ENCODE measurements at regions not wholly inside any gene's neighbourhood (a gene's known extent, or its start where the extent isn't known, plus 50 kb on each side); places are given as distances from the start of the nearest gene placed in this dataset.

DNA sequence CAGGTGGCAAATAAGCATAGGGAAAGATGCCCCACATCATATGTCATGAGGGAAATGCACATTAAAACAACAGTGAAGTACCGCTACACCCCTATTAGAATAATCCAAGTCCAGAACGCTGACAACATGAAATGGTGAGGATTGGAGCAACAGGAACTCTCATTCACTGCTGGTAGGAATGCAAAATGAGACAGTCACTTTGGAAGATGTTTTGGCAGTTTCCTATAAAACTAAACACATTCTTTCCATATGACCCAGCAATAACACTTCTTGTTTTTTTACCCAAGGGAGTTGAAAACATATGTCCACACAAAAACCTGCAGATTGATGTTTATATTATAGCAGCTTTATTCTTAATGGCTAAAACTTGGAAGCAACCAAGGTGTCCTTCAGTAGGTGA is 116.4 kb upstream of the TOPAZ1 start:
- H3K4me3 ChIP-seq (ENCODE audit: low read depth in 2 of 2, low read length in 1 of 2): no peak overlapping the region
- DNase-seq: no peak

DNA sequence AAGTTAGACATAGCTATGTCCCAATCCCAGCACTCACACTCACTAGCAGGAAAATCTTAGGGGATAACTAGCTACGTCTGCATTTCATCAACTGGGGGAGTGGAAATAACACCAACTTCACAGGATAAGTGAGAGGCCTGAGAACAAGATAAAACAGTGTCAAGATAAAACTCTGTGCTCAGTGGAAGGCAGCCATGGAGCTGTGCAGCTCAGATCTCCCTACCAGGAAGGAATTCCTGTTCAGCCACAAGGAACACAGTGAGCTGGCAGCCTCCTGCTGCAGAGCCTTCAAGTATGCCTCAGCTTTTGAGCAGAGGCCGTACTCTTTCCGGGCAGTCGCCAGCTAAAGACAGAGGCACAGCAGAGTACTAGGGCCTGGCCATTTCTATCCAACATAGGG is 115.8 kb upstream of the TOPAZ1 start:
- Histone ChIP-seq H4K20me1 (ENCODE audit: insufficient read depth) (no peaks in the 10 kb centered on the region), H2AFZ (ENCODE audit: low read depth) (no peak overlapping the region), H3K4me1 (ENCODE audit: control insufficient read depth in 1 of 2, insufficient read depth in 2 of 2, low read depth in 1 of 2, low read length in 1 of 2) (no peaks in the 10 kb centered on the region), H3K9ac (no peak overlapping the region), H3K36me3 (replicated peaks in 1 of 2; ENCODE audit: control insufficient read depth in 1 of 2, insufficient read depth in 2 of 2, low read length in 1 of 2) (no peaks in the 10 kb centered on the region), H3K9me3 (no peaks in the 10 kb centered on the region), H3F3A (replicated peaks; ENCODE audit: insufficient read depth) (no peaks in the 10 kb centered on the region), H3K27ac (ENCODE audit: low read depth in 2 of 2, low read length in 1 of 2) (no peak overlapping the region), H3K79me2 (ENCODE audit: insufficient read depth) (no peaks in the 10 kb centered on the region), H3K4me3 (ENCODE audit: low read depth in 2 of 2, low read length in 1 of 2) (no peak overlapping the region), H3K27me3 (ENCODE audit: insufficient read depth) (no peaks in the 10 kb centered on the region), H3K9me2 (no peaks in the 10 kb centered on the region), H3K4me2 (no peak overlapping the region)
- no peak for DNase-seq
- ChIA-PET CTCF (no interaction called here), POLR2A (no interaction called here)
- TF ChIP-seq SMC3 (IDR thresholded peaks at IDR 0.05; ENCODE audit: low read depth, low read length): no peak
- no peak for TF ChIP-seq FOXM1 (IDR thresholded peaks at IDR 0.05; ENCODE audit: low read depth)
- TF ChIP-seq GATA2 (CRISPR knock-in tag; IDR thresholded peaks at IDR 0.05): no peak
- no peak for TF ChIP-seq EP300 (IDR thresholded peaks at IDR 0.05; ENCODE audit: borderline replicate concordance in 1 of 2, low read depth in 1 of 2, low read length in 1 of 2)
- TF ChIP-seq JUND (IDR thresholded peaks at IDR 0.05): no peak
- TF ChIP-seq, protein P1, sequence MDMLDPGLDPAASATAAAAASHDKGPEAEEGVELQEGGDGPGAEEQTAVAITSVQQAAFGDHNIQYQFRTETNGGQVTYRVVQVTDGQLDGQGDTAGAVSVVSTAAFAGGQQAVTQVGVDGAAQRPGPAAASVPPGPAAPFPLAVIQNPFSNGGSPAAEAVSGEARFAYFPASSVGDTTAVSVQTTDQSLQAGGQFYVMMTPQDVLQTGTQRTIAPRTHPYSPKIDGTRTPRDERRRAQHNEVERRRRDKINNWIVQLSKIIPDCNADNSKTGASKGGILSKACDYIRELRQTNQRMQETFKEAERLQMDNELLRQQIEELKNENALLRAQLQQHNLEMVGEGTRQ (IDR thresholded peaks at IDR 0.05; ENCODE audit: borderline replicate concordance, low read depth, low read length): no peak
- TF ChIP-seq, protein P2, sequence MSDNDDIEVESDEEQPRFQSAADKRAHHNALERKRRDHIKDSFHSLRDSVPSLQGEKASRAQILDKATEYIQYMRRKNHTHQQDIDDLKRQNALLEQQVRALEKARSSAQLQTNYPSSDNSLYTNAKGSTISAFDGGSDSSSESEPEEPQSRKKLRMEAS (IDR thresholded peaks at IDR 0.05; ENCODE audit: low read depth): no peak
- no peak for TF ChIP-seq GABPA (IDR thresholded peaks at IDR 0.05; ENCODE audit: low read depth)
- TF ChIP-seq POLR2AphosphoS5 (IDR thresholded peaks at IDR 0.05; ENCODE audit: low read depth, low read length): no peak
- TF ChIP-seq MXI1 (IDR thresholded peaks at IDR 0.05; ENCODE audit: low read depth, low read length): no peak
- no peak for TF ChIP-seq FOSL2 (IDR thresholded peaks at IDR 0.05; ENCODE audit: borderline replicate concordance, low read depth)
- no peak for TF ChIP-seq SIN3A (IDR thresholded peaks at IDR 0.05; ENCODE audit: borderline replicate concordance, low read depth, low read length)
- WGBS (ENCODE audit: low lambda C conversion rate): 70% methylated on average over 1 of the region's 4 CpGs

More for the DNA sequence above, 116.4 kb upstream of the TOPAZ1 start:
- no peak overlapping the region for H3K4me2 ChIP-seq
- TF ChIP-seq ELF1 (IDR thresholded peaks at IDR 0.05) (no peak), EP300 (IDR thresholded peaks at IDR 0.05; ENCODE audit: borderline replicate concordance in 1 of 2, low read depth in 1 of 2, low read length in 1 of 2) (no peak), FOXM1 (IDR thresholded peaks at IDR 0.05; ENCODE audit: low read depth) (no peak), TCF12 (IDR thresholded peaks at IDR 0.05) (no peak)
- TF ChIP-seq, protein P1 (IDR thresholded peaks at IDR 0.05; ENCODE audit: borderline replicate concordance, low read depth, low read length): no peak
- no peaks in the 10 kb centered on the region for H3K9me2 ChIP-seq
- no peaks in the 10 kb centered on the region for H3K36me3 ChIP-seq (replicated peaks in 1 of 2; ENCODE audit: control insufficient read depth in 1 of 2, insufficient read depth in 2 of 2, low read length in 1 of 2)
- CTCF ChIA-PET: no interaction called here
- POLR2A ChIA-PET: no interaction called here
- WGBS (ENCODE audit: low lambda C conversion rate): 64% methylated on average over 2 of the region's 2 CpGs
- H3K79me2 ChIP-seq (ENCODE audit: insufficient read depth): no peaks in the 10 kb centered on the region
- no peaks in the 10 kb centered on the region for H4K20me1 ChIP-seq (ENCODE audit: insufficient read depth)
- no peak overlapping the region for H3K27ac ChIP-seq (ENCODE audit: low read depth in 2 of 2, low read length in 1 of 2)
- no peaks in the 10 kb centered on the region for H3K4me1 ChIP-seq (ENCODE audit: control insufficient read depth in 1 of 2, insufficient read depth in 2 of 2, low read depth in 1 of 2, low read length in 1 of 2)
- no peak overlapping the region for H2AFZ ChIP-seq (ENCODE audit: low read depth)
- H3K27me3 ChIP-seq (ENCODE audit: insufficient read depth): no peaks in the 10 kb centered on the region
- H3K9ac ChIP-seq: no peak overlapping the region
- H3F3A ChIP-seq (replicated peaks; ENCODE audit: insufficient read depth): no peaks in the 10 kb centered on the region
- H3K9me3 ChIP-seq: no peaks in the 10 kb centered on the region
